ENCODE measurements at regions not wholly inside any gene's neighbourhood (a gene's known extent, or its start where the extent isn't known, plus 50 kb on each side); places are given as distances from the start of the nearest gene placed in this dataset.

DNA sequence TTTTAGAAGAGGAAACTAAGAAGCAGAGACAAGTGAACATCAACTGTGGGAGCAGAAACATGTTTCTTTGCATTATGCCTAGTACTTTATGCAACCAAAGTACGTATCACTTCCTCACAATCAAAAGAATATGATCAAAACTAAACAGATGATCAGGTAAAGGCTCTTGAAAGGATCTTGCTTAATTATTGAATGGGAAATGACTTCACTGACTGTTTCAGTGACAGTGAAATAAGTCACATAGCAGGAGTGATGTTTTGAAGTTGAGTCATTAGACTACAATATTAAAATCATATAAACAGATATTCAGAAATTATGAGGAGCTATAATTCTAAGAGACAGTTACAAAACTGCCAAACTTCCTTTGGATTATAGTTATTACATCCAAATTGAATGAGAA lies 527.3 kb downstream of the MTRR start:
- H3K4me3 ChIP-seq (replicated peaks; ENCODE audit: low read depth, low read length) = no peak overlapping the region
- H3K36me3 ChIP-seq (ENCODE audit: control insufficient read depth, insufficient read depth, low read length) = no peaks in the 10 kb centered on the region
- no peak for TF ChIP-seq CTCF (IDR thresholded peaks at IDR 0.05; ENCODE audit: insufficient read depth, low read length, poor library complexity, severe bottlenecking)
- H3K27me3 ChIP-seq (replicated peaks; ENCODE audit: control insufficient read depth, insufficient read depth, low read length) = no peaks in the 10 kb centered on the region
- DNase-seq (ENCODE audit: extremely low read depth, insufficient read length) = no peak

- no peak for TF ChIP-seq CTCF (IDR thresholded peaks at IDR 0.05; ENCODE audit: insufficient read depth, low read length, poor library complexity, severe bottlenecking)
- no peak overlapping the region for H3K4me3 ChIP-seq (replicated peaks; ENCODE audit: low read depth, low read length)
- H3K27me3 ChIP-seq (replicated peaks; ENCODE audit: control insufficient read depth, insufficient read depth, low read length) = no peaks in the 10 kb centered on the region
- no peak for DNase-seq (ENCODE audit: extremely low read depth, insufficient read length)
- H3K36me3 ChIP-seq (ENCODE audit: control insufficient read depth, insufficient read depth, low read length) = no peaks in the 10 kb centered on the region
Observed at GRCh38 chr5:8396756-8397155, 527.8 kb downstream of the MTRR start.

- no peaks in the 10 kb centered on the region for H3K36me3 ChIP-seq (ENCODE audit: control insufficient read depth, insufficient read depth, low read length)
- no peaks in the 10 kb centered on the region for H3K27me3 ChIP-seq (replicated peaks; ENCODE audit: control insufficient read depth, insufficient read depth, low read length)
- H3K4me3 ChIP-seq (replicated peaks; ENCODE audit: low read depth, low read length) = no peak overlapping the region
- no peak for DNase-seq (ENCODE audit: extremely low read depth, insufficient read length)
- no peak for TF ChIP-seq CTCF (IDR thresholded peaks at IDR 0.05; ENCODE audit: insufficient read depth, low read length, poor library complexity, severe bottlenecking)
Observed at GRCh38 chr5:8399471-8399870, 530.5 kb downstream of the MTRR start.

DNA sequence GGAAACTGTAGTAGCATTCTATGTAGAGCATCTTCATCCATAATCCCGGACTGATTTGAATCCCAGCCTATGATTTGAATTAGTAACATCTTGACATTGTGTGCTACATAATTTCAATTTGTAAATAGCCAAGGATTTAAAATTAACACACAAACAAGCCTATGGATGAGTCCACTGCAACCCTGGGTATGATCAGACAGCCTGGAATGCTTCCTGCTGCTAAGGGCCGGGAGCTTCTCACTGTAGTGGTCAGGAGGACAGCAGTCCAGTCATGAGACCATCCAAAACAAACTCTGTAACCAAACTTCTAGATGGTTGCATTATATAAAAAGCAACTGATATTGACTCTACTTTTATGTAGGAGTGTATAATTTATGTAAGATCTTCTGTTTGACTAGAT lies 539.3 kb downstream of the MTRR start:
- Histone ChIP-seq H3K27me3 (replicated peaks; ENCODE audit: control insufficient read depth, insufficient read depth, low read length) (no peaks in the 10 kb centered on the region), H3K36me3 (ENCODE audit: control insufficient read depth, insufficient read depth, low read length) (no peaks in the 10 kb centered on the region), H3K4me3 (replicated peaks; ENCODE audit: low read depth, low read length) (no peak overlapping the region)
- TF ChIP-seq CTCF (IDR thresholded peaks at IDR 0.05; ENCODE audit: insufficient read depth, low read length, poor library complexity, severe bottlenecking) = no peak
- no peak for DNase-seq (ENCODE audit: extremely low read depth, insufficient read length)

- TF ChIP-seq CTCF (IDR thresholded peaks at IDR 0.05; ENCODE audit: insufficient read depth, low read length, poor library complexity, severe bottlenecking) = no peak
- H3K36me3 ChIP-seq (ENCODE audit: control insufficient read depth, insufficient read depth, low read length) = no peaks in the 10 kb centered on the region
- H3K27me3 ChIP-seq (replicated peaks; ENCODE audit: control insufficient read depth, insufficient read depth, low read length) = no peaks in the 10 kb centered on the region
- no peak overlapping the region for H3K4me3 ChIP-seq (replicated peaks; ENCODE audit: low read depth, low read length)
- DNase-seq (ENCODE audit: extremely low read depth, insufficient read length) = no peak
Observed at GRCh38 chr5:8410618-8411017, 541.7 kb downstream of the MTRR start.

GRCh38 chr5:8413975-8414374 lies 545.0 kb downstream of the MTRR start:
- H3K4me3 ChIP-seq (replicated peaks; ENCODE audit: low read depth, low read length) = no peak overlapping the region

More at GRCh38 chr5:8413975-8414374, 545.0 kb downstream of the MTRR start:
- Histone ChIP-seq H3K36me3 (ENCODE audit: control insufficient read depth, insufficient read depth, low read length) (no peaks in the 10 kb centered on the region), H3K27me3 (replicated peaks; ENCODE audit: control insufficient read depth, insufficient read depth, low read length) (no peaks in the 10 kb centered on the region)
- no peak for DNase-seq (ENCODE audit: extremely low read depth, insufficient read length)
- TF ChIP-seq CTCF (IDR thresholded peaks at IDR 0.05; ENCODE audit: insufficient read depth, low read length, poor library complexity, severe bottlenecking) = no peak

Measured in GM06990 (cell line).